NCI-H2171 (cell line): ENCODE measurements at regions not wholly inside any gene's neighbourhood (a gene's known extent, or its start where the extent isn't known, plus 50 kb on each side); places are given as distances from the start of the nearest gene placed in this dataset.
"Not testable (repeated sequence)": the region's sequence is repeated elsewhere in the genome, so short reads cannot be mapped to it uniquely, and the experiment has no call there.

Source experiments
- DNase-seq: peaks from one replicate; lab custom pipeline; 2025; lab: John Stamatoyannopoulos, UW

- DNase-seq = no peak
Measured at GRCh38 chr1:163574119-163574518, 252.4 kb downstream of the NUF2 start.

- DNase-seq = no peak
Measured at GRCh38 chr1:163580926-163581325, 259.2 kb downstream of the NUF2 start.

- DNase-seq = no peak
Measured at GRCh38 chr1:163583661-163584181, 262.0 kb downstream of the NUF2 start.

- no peak for DNase-seq
Measured at GRCh38 chr1:163585796-163586195, 264.0 kb downstream of the NUF2 start.

GRCh38 chr1:163588796-163589195, 267.0 kb downstream of the NUF2 start:
- no peak for DNase-seq

GRCh38 chr1:163589735-163590134, 268.0 kb downstream of the NUF2 start:
- no peak for DNase-seq

GRCh38 chr1:163591131-163591530, 269.4 kb downstream of the NUF2 start:
- not testable (repeated sequence) for DNase-seq

GRCh38 chr1:163592623-163593022, 270.9 kb downstream of the NUF2 start:
- not testable (repeated sequence) for DNase-seq

- not testable (repeated sequence) for DNase-seq
Measured at GRCh38 chr1:163596106-163596505, 274.4 kb downstream of the NUF2 start.

GRCh38 chr1:163596541-163597258, 274.9 kb downstream of the NUF2 start:
- no peak for DNase-seq

GRCh38 chr1:163604321-163604720, 282.6 kb downstream of the NUF2 start:
- DNase-seq = no peak

- DNase-seq = no peak
Measured at GRCh38 chr1:163604896-163605295, 283.1 kb downstream of the NUF2 start.

- DNase-seq = no peak
Measured at GRCh38 chr1:163608979-163609378, 287.2 kb downstream of the NUF2 start.

- no peak for DNase-seq
Measured at GRCh38 chr1:163609858-163610257, 288.1 kb downstream of the NUF2 start.

- no peak for DNase-seq
Measured at GRCh38 chr1:163610486-163610885, 288.7 kb downstream of the NUF2 start.

GRCh38 chr1:163614361-163614760, 292.6 kb downstream of the NUF2 start:
- no peak for DNase-seq

GRCh38 chr1:163628034-163628773, 306.4 kb downstream of the NUF2 start:
- DNase-seq = no peak

- DNase-seq = no peak
Measured at GRCh38 chr1:163632269-163632668, 310.5 kb downstream of the NUF2 start.

GRCh38 chr1:163633366-163633765, 311.6 kb downstream of the NUF2 start:
- no peak for DNase-seq

GRCh38 chr1:163645676-163646075, 323.9 kb downstream of the NUF2 start:
- DNase-seq = not testable (repeated sequence)

GRCh38 chr1:163650624-163651023, 328.9 kb downstream of the NUF2 start:
- peak; percentile 78 for DNase-seq

GRCh38 chr1:163652441-163652840, 330.7 kb downstream of the NUF2 start:
- DNase-seq = no peak

GRCh38 chr1:163655565-163655964, 333.8 kb downstream of the NUF2 start:
- no peak for DNase-seq
